ENCODE measurements at regions not wholly inside any gene's neighbourhood (a gene's known extent, or its start where the extent isn't known, plus 50 kb on each side); places are given as distances from the start of the nearest gene placed in this dataset.

- H3K4me3 ChIP-seq (ENCODE audit: low read length): no peak overlapping the region
- peaks cover 8% of the 10 kb centered on the region for H3K27me3 ChIP-seq (ENCODE audit: control insufficient read depth, low read length)
- H3K4me2 ChIP-seq (ENCODE audit: low read length): no peak overlapping the region
- TF ChIP-seq CTCF (IDR thresholded peaks at IDR 0.05; ENCODE audit: low read depth, low read length, poor library complexity, severe bottlenecking) (no peak), EZH2phosphoT487 (IDR thresholded peaks at IDR 0.05; ENCODE audit: borderline replicate concordance, low read length) (no peak)
- H3K36me3 ChIP-seq (ENCODE audit: control insufficient read depth, low read length): no peaks in the 10 kb centered on the region
- H3K27ac ChIP-seq (ENCODE audit: low read depth, low read length): no peak overlapping the region
- no peaks in the 10 kb centered on the region for H3K4me1 ChIP-seq (ENCODE audit: control insufficient read depth, low read length)
- H4K20me1 ChIP-seq (ENCODE audit: control insufficient read depth, insufficient read depth, low read depth, low read length): no peaks in the 10 kb centered on the region
- H3K79me2 ChIP-seq (ENCODE audit: control insufficient read depth, low read length): no peaks in the 10 kb centered on the region
- H3F3A ChIP-seq (ENCODE audit: control insufficient read depth, insufficient read depth): no peaks in the 10 kb centered on the region
- no peaks in the 10 kb centered on the region for H3K9me3 ChIP-seq (ENCODE audit: control insufficient read depth, insufficient read depth, low read length)
- H3K9me2 ChIP-seq (replicated peaks; ENCODE audit: control insufficient read depth, low read length): no peaks in the 10 kb centered on the region
Measured at GRCh38 chr11:129252621-129253020, 60.5 kb upstream of the ARHGAP32 start.

- no peak for TF ChIP-seq EZH2phosphoT487 (IDR thresholded peaks at IDR 0.05; ENCODE audit: borderline replicate concordance, low read length)
- TF ChIP-seq CTCF (IDR thresholded peaks at IDR 0.05; ENCODE audit: low read depth, low read length, poor library complexity, severe bottlenecking): no peak
- no peaks in the 10 kb centered on the region for H3K9me3 ChIP-seq (ENCODE audit: control insufficient read depth, insufficient read depth, low read length)
- no peaks in the 10 kb centered on the region for H3K4me1 ChIP-seq (ENCODE audit: control insufficient read depth, low read length)
- H3K9me2 ChIP-seq (replicated peaks; ENCODE audit: control insufficient read depth, low read length): no peaks in the 10 kb centered on the region
- no peaks in the 10 kb centered on the region for H3K79me2 ChIP-seq (ENCODE audit: control insufficient read depth, low read length)
- peaks cover 8% of the 10 kb centered on the region for H3K27me3 ChIP-seq (ENCODE audit: control insufficient read depth, low read length)
- H4K20me1 ChIP-seq (ENCODE audit: control insufficient read depth, insufficient read depth, low read depth, low read length): no peaks in the 10 kb centered on the region
- H3K4me2 ChIP-seq (ENCODE audit: low read length): no peak overlapping the region
- H3K36me3 ChIP-seq (ENCODE audit: control insufficient read depth, low read length): no peaks in the 10 kb centered on the region
- no peaks in the 10 kb centered on the region for H3F3A ChIP-seq (ENCODE audit: control insufficient read depth, insufficient read depth)
- no peak overlapping the region for H3K4me3 ChIP-seq (ENCODE audit: low read length)
- no peak overlapping the region for H3K27ac ChIP-seq (ENCODE audit: low read depth, low read length)
Measured at GRCh38 chr11:129251067-129251466, 58.9 kb upstream of the ARHGAP32 start.

- no peaks in the 10 kb centered on the region for H3K4me1 ChIP-seq (ENCODE audit: control insufficient read depth, low read length)
Measured at GRCh38 chr11:129249923-129250322, 57.8 kb upstream of the ARHGAP32 start.

More at GRCh38 chr11:129249923-129250322, 57.8 kb upstream of the ARHGAP32 start:
- Histone ChIP-seq H3K27me3 (ENCODE audit: control insufficient read depth, low read length) (peaks cover 8% of the 10 kb centered on the region), H3K9me2 (replicated peaks; ENCODE audit: control insufficient read depth, low read length) (no peaks in the 10 kb centered on the region), H3K36me3 (ENCODE audit: control insufficient read depth, low read length) (no peaks in the 10 kb centered on the region), H3F3A (ENCODE audit: control insufficient read depth, insufficient read depth) (no peaks in the 10 kb centered on the region), H4K20me1 (ENCODE audit: control insufficient read depth, insufficient read depth, low read depth, low read length) (no peaks in the 10 kb centered on the region), H3K79me2 (ENCODE audit: control insufficient read depth, low read length) (no peaks in the 10 kb centered on the region), H3K9me3 (ENCODE audit: control insufficient read depth, insufficient read depth, low read length) (no peaks in the 10 kb centered on the region), H3K4me2 (ENCODE audit: low read length) (no peak overlapping the region), H3K27ac (ENCODE audit: low read depth, low read length) (no peak overlapping the region), H3K4me3 (ENCODE audit: low read length) (no peak overlapping the region)
- TF ChIP-seq CTCF (IDR thresholded peaks at IDR 0.05; ENCODE audit: low read depth, low read length, poor library complexity, severe bottlenecking): no peak
- TF ChIP-seq EZH2phosphoT487 (IDR thresholded peaks at IDR 0.05; ENCODE audit: borderline replicate concordance, low read length): no peak
